ENCODE measurements at regions not wholly inside any gene's neighbourhood (a gene's known extent, or its start where the extent isn't known, plus 50 kb on each side); places are given as distances from the start of the nearest gene placed in this dataset.

- Mint-ChIP-seq H3K4me1 (ENCODE audit: low read depth) (no peaks in the 10 kb centered on the region), H3K27ac (no peak overlapping the region), H3K36me3 (ENCODE audit: low read depth) (no peaks in the 10 kb centered on the region), H3K9me3 (no peaks in the 10 kb centered on the region), H3K27me3 (peaks cover 2% of the 10 kb centered on the region), H3K4me3 (no peak overlapping the region)
- DNase-seq = no peak
Observed at GRCh38 chr18:25736516-25736915, 353.9 kb downstream of the SS18 start.

GRCh38 chr18:25735459-25735858 is 355.0 kb downstream of the SS18 start:
- no peaks in the 10 kb centered on the region for H3K4me1 Mint-ChIP-seq (ENCODE audit: low read depth)
- H3K9me3 Mint-ChIP-seq = peaks cover 2% of the 10 kb centered on the region
- H3K4me3 Mint-ChIP-seq = no peak overlapping the region
- no peaks in the 10 kb centered on the region for H3K36me3 Mint-ChIP-seq (ENCODE audit: low read depth)
- DNase-seq = no peak
- no peak overlapping the region for H3K27ac Mint-ChIP-seq
- H3K27me3 Mint-ChIP-seq = no peaks in the 10 kb centered on the region

- H3K4me1 Mint-ChIP-seq (ENCODE audit: low read depth) = no peaks in the 10 kb centered on the region
- no peak overlapping the region for H3K27ac Mint-ChIP-seq
- no peak for DNase-seq
- H3K4me3 Mint-ChIP-seq = no peak overlapping the region
- peaks cover 1% of the 10 kb centered on the region for H3K27me3 Mint-ChIP-seq
- no peaks in the 10 kb centered on the region for H3K36me3 Mint-ChIP-seq (ENCODE audit: low read depth)
- H3K9me3 Mint-ChIP-seq = peaks cover 10% of the 10 kb centered on the region
Observed at GRCh38 chr18:25734336-25734735, 356.1 kb downstream of the SS18 start.

GRCh38 chr18:25732862-25733261 is 357.6 kb downstream of the SS18 start:
- peaks cover 7% of the 10 kb centered on the region for H3K27me3 Mint-ChIP-seq

GRCh38 chr18:25729072-25729471 is 361.3 kb downstream of the SS18 start:
- H3K4me3 Mint-ChIP-seq = no peak overlapping the region

More at GRCh38 chr18:25732862-25733261, 357.6 kb downstream of the SS18 start:
- no peaks in the 10 kb centered on the region for H3K4me1 Mint-ChIP-seq (ENCODE audit: low read depth)
- no peak overlapping the region for H3K27ac Mint-ChIP-seq
- H3K36me3 Mint-ChIP-seq (ENCODE audit: low read depth) = no peaks in the 10 kb centered on the region
- no peak for DNase-seq
- peaks cover 10% of the 10 kb centered on the region for H3K9me3 Mint-ChIP-seq
- H3K4me3 Mint-ChIP-seq = no peak overlapping the region

GRCh38 chr18:25727281-25727985 is 363.0 kb downstream of the SS18 start:
- Mint-ChIP-seq H3K27ac (no peak overlapping the region), H3K36me3 (ENCODE audit: low read depth) (no peaks in the 10 kb centered on the region), H3K4me1 (ENCODE audit: low read depth) (no peaks in the 10 kb centered on the region), H3K4me3 (no peak overlapping the region), H3K27me3 (peaks cover 17% of the 10 kb centered on the region), H3K9me3 (peaks cover 10% of the 10 kb centered on the region)
- DNase-seq = no peak

More at GRCh38 chr18:25729072-25729471, 361.3 kb downstream of the SS18 start:
- Mint-ChIP-seq H3K36me3 (ENCODE audit: low read depth) (no peaks in the 10 kb centered on the region), H3K27ac (no peak overlapping the region), H3K9me3 (peaks cover 10% of the 10 kb centered on the region), H3K27me3 (peaks cover 17% of the 10 kb centered on the region), H3K4me1 (ENCODE audit: low read depth) (no peaks in the 10 kb centered on the region)
- no peak for DNase-seq

- no peak overlapping the region for H3K4me3 Mint-ChIP-seq
- H3K27ac Mint-ChIP-seq = no peak overlapping the region
- H3K36me3 Mint-ChIP-seq (ENCODE audit: low read depth) = no peaks in the 10 kb centered on the region
- peaks cover 17% of the 10 kb centered on the region for H3K27me3 Mint-ChIP-seq
- peaks cover 10% of the 10 kb centered on the region for H3K9me3 Mint-ChIP-seq
- DNase-seq = no peak
- H3K4me1 Mint-ChIP-seq (ENCODE audit: low read depth) = no peaks in the 10 kb centered on the region
Observed at GRCh38 chr18:25726298-25726697, 364.1 kb downstream of the SS18 start.

- peaks cover 9% of the 10 kb centered on the region for H3K9me3 Mint-ChIP-seq
- no peak for DNase-seq
- H3K4me1 Mint-ChIP-seq (ENCODE audit: low read depth) = no peaks in the 10 kb centered on the region
- no peak overlapping the region for H3K27ac Mint-ChIP-seq
- H3K4me3 Mint-ChIP-seq = no peak overlapping the region
- peaks cover 17% of the 10 kb centered on the region for H3K27me3 Mint-ChIP-seq
- H3K36me3 Mint-ChIP-seq (ENCODE audit: low read depth) = no peaks in the 10 kb centered on the region
Observed at GRCh38 chr18:25725501-25725900, 364.9 kb downstream of the SS18 start.

- Mint-ChIP-seq H3K4me1 (ENCODE audit: low read depth) (no peaks in the 10 kb centered on the region), H3K27me3 (peaks cover 17% of the 10 kb centered on the region), H3K36me3 (ENCODE audit: low read depth) (no peaks in the 10 kb centered on the region), H3K4me3 (no peak overlapping the region), H3K9me3 (peaks cover 4% of the 10 kb centered on the region), H3K27ac (no peak overlapping the region)
- DNase-seq = no peak
Observed at GRCh38 chr18:25724997-25725396, 365.4 kb downstream of the SS18 start.

GRCh38 chr18:25724121-25724520 is 366.3 kb downstream of the SS18 start:
- Mint-ChIP-seq H3K4me1 (ENCODE audit: low read depth) (no peaks in the 10 kb centered on the region), H3K27ac (no peak overlapping the region), H3K4me3 (no peak overlapping the region), H3K27me3 (peaks cover 14% of the 10 kb centered on the region), H3K9me3 (no peaks in the 10 kb centered on the region), H3K36me3 (ENCODE audit: low read depth) (no peaks in the 10 kb centered on the region)
- DNase-seq = no peak

- no peak for DNase-seq
- Mint-ChIP-seq H3K36me3 (ENCODE audit: low read depth) (no peaks in the 10 kb centered on the region), H3K27ac (no peak overlapping the region), H3K4me1 (ENCODE audit: low read depth) (no peaks in the 10 kb centered on the region), H3K4me3 (no peak overlapping the region), H3K9me3 (no peaks in the 10 kb centered on the region), H3K27me3 (peaks cover 24% of the 10 kb centered on the region)
Observed at GRCh38 chr18:25713103-25713502, 361.1 kb upstream of the ZNF521 start.

- peaks cover 24% of the 10 kb centered on the region for H3K27me3 Mint-ChIP-seq
- no peaks in the 10 kb centered on the region for H3K9me3 Mint-ChIP-seq
- H3K27ac Mint-ChIP-seq = no peak overlapping the region
- H3K4me1 Mint-ChIP-seq (ENCODE audit: low read depth) = no peaks in the 10 kb centered on the region
- no peak overlapping the region for H3K4me3 Mint-ChIP-seq
- no peak for DNase-seq
- H3K36me3 Mint-ChIP-seq (ENCODE audit: low read depth) = no peaks in the 10 kb centered on the region
Observed at GRCh38 chr18:25710981-25711380, 359.0 kb upstream of the ZNF521 start.

GRCh38 chr18:25705650-25706049 is 353.7 kb upstream of the ZNF521 start:
- Mint-ChIP-seq H3K9me3 (no peaks in the 10 kb centered on the region), H3K4me1 (ENCODE audit: low read depth) (no peaks in the 10 kb centered on the region), H3K27me3 (peaks cover 9% of the 10 kb centered on the region), H3K4me3 (no peak overlapping the region), H3K36me3 (ENCODE audit: low read depth) (no peaks in the 10 kb centered on the region), H3K27ac (no peak overlapping the region)
- DNase-seq = no peak

GRCh38 chr18:25704494-25704893 is 352.5 kb upstream of the ZNF521 start:
- Mint-ChIP-seq H3K9me3 (no peaks in the 10 kb centered on the region), H3K27ac (no peak overlapping the region), H3K27me3 (no peaks in the 10 kb centered on the region), H3K4me3 (no peak overlapping the region), H3K36me3 (ENCODE audit: low read depth) (no peaks in the 10 kb centered on the region), H3K4me1 (ENCODE audit: low read depth) (no peaks in the 10 kb centered on the region)
- no peak for DNase-seq

- H3K9me3 Mint-ChIP-seq = no peaks in the 10 kb centered on the region
- H3K4me3 Mint-ChIP-seq = no peak overlapping the region
- DNase-seq = no peak
- no peaks in the 10 kb centered on the region for H3K27me3 Mint-ChIP-seq
- no peaks in the 10 kb centered on the region for H3K4me1 Mint-ChIP-seq (ENCODE audit: low read depth)
- H3K27ac Mint-ChIP-seq = no peak overlapping the region
- H3K36me3 Mint-ChIP-seq (ENCODE audit: low read depth) = no peaks in the 10 kb centered on the region
Observed at GRCh38 chr18:25704071-25704470, 352.1 kb upstream of the ZNF521 start.

- no peak overlapping the region for H3K27ac Mint-ChIP-seq
- H3K9me3 Mint-ChIP-seq = no peaks in the 10 kb centered on the region
- H3K36me3 Mint-ChIP-seq (ENCODE audit: low read depth) = no peaks in the 10 kb centered on the region
- H3K27me3 Mint-ChIP-seq = no peaks in the 10 kb centered on the region
- DNase-seq = no peak
- H3K4me3 Mint-ChIP-seq = no peak overlapping the region
- no peaks in the 10 kb centered on the region for H3K4me1 Mint-ChIP-seq (ENCODE audit: low read depth)
Observed at GRCh38 chr18:25701821-25702220, 349.9 kb upstream of the ZNF521 start.

All from activated T-cell treated with anti-CD3 and anti-CD28 coated beads, Interleukin-2, amount 50 U/mL, for 24 hours (primary cell).